Natural killer cell (primary cell): ENCODE measurements at regions not wholly inside any gene's neighbourhood (a gene's known extent, or its start where the extent isn't known, plus 50 kb on each side); places are given as distances from the start of the nearest gene placed in this dataset.
"Not testable (repeated sequence)": the region's sequence is repeated elsewhere in the genome, so short reads cannot be mapped to it uniquely, and the experiment has no call there.

Source experiments
- ATAC-seq, 3 donors: fragments of 150-1000 bp in 2 of 3; fragments of 200-7000 bp in 1 of 3; cut with Tn5 transposase; 1 replicate in 1 of 3; 2 replicates in 2 of 3; pipeline ENCODE4 v1.10.0; 2021; ENCODE audit warnings: mild to moderate bottlenecking in 2 of 3, moderate library complexity in 2 of 3
- DNase-seq, 2 donors: peaks; one replicate each; pipeline versions ENCODE4 v3.0.0 to v3.0.0-alpha.2; 2013 to 2021; ENCODE audit warnings: mixed read lengths in 1 of 2
- H3K27ac ChIP-seq: one replicate; pipeline ENCODE4 v1.5.1; 2013; ENCODE audit warnings: mild to moderate bottlenecking, low read length
- H3K27me3 ChIP-seq: one replicate; pipeline ENCODE4 v1.6.1; 2013; ENCODE audit warnings: low read length; ENCODE audit not compliant: control insufficient read depth, insufficient read depth
- H3K36me3 ChIP-seq: one replicate; pipeline ENCODE4 v1.6.1; 2013; ENCODE audit warnings: low read length; ENCODE audit not compliant: control insufficient read depth, insufficient read depth
- H3K4me1 ChIP-seq: one replicate; pipeline ENCODE4 v1.6.1; 2013; ENCODE audit warnings: low read length; ENCODE audit not compliant: control insufficient read depth, insufficient read depth
- H3K4me3 ChIP-seq: one replicate; pipeline ENCODE4 v1.5.1; 2013; ENCODE audit warnings: low read length
- H3K9me3 ChIP-seq: one replicate; pipeline ENCODE4 v1.6.1; 2013; ENCODE audit warnings: low read length; ENCODE audit not compliant: control insufficient read depth, insufficient read depth
- H3K27ac Mint-ChIP-seq, 2 donors: one replicate each; pipeline ENCODE4 v1.8.0; 2022; ENCODE audit warnings: mild to moderate bottlenecking in 2 of 2, mixed read lengths in 2 of 2, moderate library complexity in 1 of 2
- H3K27me3 Mint-ChIP-seq, 2 donors: one replicate each; pipeline ENCODE4 v1.8.0; 2022; ENCODE audit warnings: low read depth in 2 of 2, mixed read lengths in 2 of 2
- H3K36me3 Mint-ChIP-seq: one replicate; pipeline ENCODE4 v1.8.0; 2022; ENCODE audit warnings: mixed read lengths
- H3K4me1 Mint-ChIP-seq, 2 donors: one replicate each; pipeline ENCODE4 v1.8.0; 2022; ENCODE audit warnings: mixed read lengths in 2 of 2
- H3K4me3 Mint-ChIP-seq: one replicate; pipeline ENCODE4 v1.8.0; 2022; ENCODE audit warnings: mild to moderate bottlenecking, moderate library complexity, mixed read lengths
- H3K9me3 Mint-ChIP-seq, 2 donors: one replicate each; pipeline ENCODE4 v1.8.0; 2022; ENCODE audit warnings: mixed read lengths in 2 of 2
- CTCF ChIP-seq: fragments of 200-600 bp; IDR thresholded peaks from one replicate; pipeline ENCODE4 v1.8.0; 2022; ENCODE audit warnings: antibody characterized with exemption
- WGBS: methylation state at CpG from one replicate; pipeline ENCODE4 v1.1.7; 2013; ENCODE audit warnings: missing lambda C conversion rate; ENCODE audit not compliant: insufficient coverage; 5-methylcytosine and 5-hydroxymethylcytosine counted together
- intact Hi-C: fragments of 100-400 bp; cut with micrococcal nuclease; formaldehyde crosslinking; loops from one replicate; pipeline ENCODE4 v1.14.2; 2022

DNA sequence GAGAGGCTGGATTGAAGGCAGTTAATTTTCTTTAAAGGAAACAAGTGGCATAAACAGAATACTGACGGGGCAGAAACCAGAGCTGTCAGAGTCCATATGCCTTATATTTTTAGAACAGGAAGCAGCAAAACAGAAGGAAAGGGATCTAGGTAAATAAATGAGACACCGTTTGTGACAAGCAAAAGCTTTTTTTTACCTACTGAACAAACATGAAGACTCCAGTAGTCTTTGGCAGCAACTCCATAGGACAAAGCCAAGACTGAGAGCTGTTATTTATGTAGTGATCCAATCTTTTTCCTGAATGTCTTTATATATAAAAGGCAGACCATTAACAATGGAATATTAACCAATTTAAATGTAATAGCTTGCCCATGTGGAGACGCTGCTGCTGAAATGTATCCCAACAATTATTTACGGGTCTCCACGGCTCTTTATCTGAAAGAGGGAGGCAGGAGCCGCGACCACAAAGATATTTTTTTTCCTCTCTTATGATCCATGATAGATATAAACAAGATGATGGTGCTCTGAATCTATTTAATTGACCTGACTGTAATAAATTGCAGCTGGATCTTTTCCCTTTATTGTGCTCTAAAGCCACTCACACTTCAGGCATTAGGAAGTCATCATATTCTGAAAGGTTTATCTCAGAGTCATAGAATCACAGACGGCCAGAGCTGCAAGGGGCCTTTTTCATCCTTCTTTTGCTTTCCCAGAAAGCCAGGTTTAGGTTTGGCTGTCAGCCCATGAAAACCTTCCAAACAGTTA lies 687.8 kb downstream of the EFNB2 start:
- DNase-seq = no peak
- no peak for ATAC-seq
- no peaks in the 10 kb centered on the region for H3K36me3 Mint-ChIP-seq
- H3K4me3 Mint-ChIP-seq = no peak overlapping the region
- H3K4me3 ChIP-seq = no peak overlapping the region
- H3K9me3 Mint-ChIP-seq = peaks cover 6% of the 10 kb centered on the region in 2 donors
- no peaks in the 10 kb centered on the region for H3K4me1 ChIP-seq
- H3K27me3 Mint-ChIP-seq = no peaks in the 10 kb centered on the region
- H3K4me1 Mint-ChIP-seq = no peaks in the 10 kb centered on the region
- 65% methylated on average over 5 of the region's 8 CpGs for WGBS
- H3K27ac ChIP-seq = no peak overlapping the region
- intact Hi-C loops = no loop called here
- no peaks in the 10 kb centered on the region for H3K9me3 ChIP-seq
- no peaks in the 10 kb centered on the region for H3K27me3 ChIP-seq
- no peak overlapping the region for H3K27ac Mint-ChIP-seq
- no peaks in the 10 kb centered on the region for H3K36me3 ChIP-seq
- TF ChIP-seq CTCF = no peak

- intact Hi-C loops = no loop called here
These were observed 688.5 kb downstream of the EFNB2 start for GRCh38 chr13:105846923-105847322.

GRCh38 chr13:105841286-105841685 lies 694.2 kb downstream of the EFNB2 start:
- no peaks in the 10 kb centered on the region for H3K4me1 ChIP-seq
- no peaks in the 10 kb centered on the region for H3K27me3 Mint-ChIP-seq
- ATAC-seq (no peak), DNase-seq (no peak)
- no peaks in the 10 kb centered on the region for H3K4me1 Mint-ChIP-seq
- no peak for TF ChIP-seq CTCF
- no peaks in the 10 kb centered on the region for H3K36me3 ChIP-seq
- H3K9me3 Mint-ChIP-seq = peaks cover 4 to 11% of the 10 kb centered on the region in 2 donors
- no peaks in the 10 kb centered on the region for H3K27me3 ChIP-seq
- no peaks in the 10 kb centered on the region for H3K36me3 Mint-ChIP-seq
- no peak overlapping the region for H3K4me3 ChIP-seq
- no peak overlapping the region for H3K27ac Mint-ChIP-seq
- H3K9me3 ChIP-seq = no peaks in the 10 kb centered on the region
- WGBS = 66% methylated on average over 3 of the region's 3 CpGs
- H3K4me3 Mint-ChIP-seq = no peak overlapping the region
- intact Hi-C loops = no loop called here
- H3K27ac ChIP-seq = no peak overlapping the region

More at GRCh38 chr13:105846923-105847322, 688.5 kb downstream of the EFNB2 start:
- DNase-seq (no peak), ATAC-seq (no peak)
- Histone ChIP-seq H3K4me3 (no peak overlapping the region), H3K9me3 (no peaks in the 10 kb centered on the region), H3K27ac (no peak overlapping the region), H3K4me1 (no peaks in the 10 kb centered on the region), H3K27me3 (no peaks in the 10 kb centered on the region), H3K36me3 (no peaks in the 10 kb centered on the region)
- TF ChIP-seq CTCF = no peak
- WGBS = 91% methylated on average over 1 of the region's 1 CpG
- H3K27ac Mint-ChIP-seq = no peak overlapping the region
- H3K36me3 Mint-ChIP-seq = no peaks in the 10 kb centered on the region
- H3K27me3 Mint-ChIP-seq = no peaks in the 10 kb centered on the region
- H3K9me3 Mint-ChIP-seq = peaks cover 4 to 6% of the 10 kb centered on the region in 2 donors
- H3K4me3 Mint-ChIP-seq = no peak overlapping the region
- H3K4me1 Mint-ChIP-seq = no peaks in the 10 kb centered on the region

- H3K27me3 Mint-ChIP-seq = no peaks in the 10 kb centered on the region
- no peak for ATAC-seq
- H3K27ac Mint-ChIP-seq = no peak overlapping the region
- H3K36me3 Mint-ChIP-seq = no peaks in the 10 kb centered on the region
- Histone ChIP-seq H3K9me3 (no peaks in the 10 kb centered on the region), H3K36me3 (no peaks in the 10 kb centered on the region), H3K4me3 (no peak overlapping the region), H3K27ac (no peak overlapping the region), H3K4me1 (no peaks in the 10 kb centered on the region), H3K27me3 (no peaks in the 10 kb centered on the region)
- H3K9me3 Mint-ChIP-seq = peaks cover 12 to 14% of the 10 kb centered on the region in 2 donors
- no peak overlapping the region for H3K4me3 Mint-ChIP-seq
- H3K4me1 Mint-ChIP-seq = no peaks in the 10 kb centered on the region
- no peak for DNase-seq
- WGBS = 93% methylated on average over 8 of the region's 8 CpGs
- TF ChIP-seq CTCF = no peak
- intact Hi-C loops = no loop called here
These were observed 697.2 kb downstream of the EFNB2 start for GRCh38 chr13:105838231-105838630.

- WGBS = 90% methylated on average over 9 of the region's 9 CpGs
These were observed 698.2 kb downstream of the EFNB2 start for GRCh38 chr13:105837295-105837694.

More at GRCh38 chr13:105837295-105837694, 698.2 kb downstream of the EFNB2 start:
- ATAC-seq, H3K9me3 ChIP-seq, H3K4me3 ChIP-seq, H3K36me3 Mint-ChIP-seq, H3K4me1 Mint-ChIP-seq, H3K27me3 ChIP-seq, H3K4me3 Mint-ChIP-seq, H3K36me3 ChIP-seq, H3K27ac ChIP-seq, H3K27ac Mint-ChIP-seq, DNase-seq, H3K27me3 Mint-ChIP-seq, H3K4me1 ChIP-seq, intact Hi-C loops: not testable (repeated sequence)
- H3K9me3 Mint-ChIP-seq = peaks cover 14 to 16% of the 10 kb centered on the region in 2 donors
